GM12891 (cell line): ENCODE measurements at regions not wholly inside any gene's neighbourhood (a gene's known extent, or its start where the extent isn't known, plus 50 kb on each side); places are given as distances from the start of the nearest gene placed in this dataset.

Experiments
- PAX5 ChIP-seq: IDR thresholded peaks from 2 replicates; pipeline ENCODE4 v1.6.1; 2011; ENCODE audit warnings: low read length, moderate library complexity, mild to moderate bottlenecking; ENCODE audit not compliant: insufficient read depth, severe bottlenecking
- POLR2A ChIP-seq: IDR thresholded peaks from 2 replicates; pipeline ENCODE4 v1.6.1; 2011; ENCODE audit warnings: low read depth, low read length, control low read depth
- POLR2AphosphoS5 ChIP-seq: IDR thresholded peaks from 2 replicates; pipeline ENCODE4 v1.6.1; 2011; ENCODE audit warnings: low read depth, low read length, control low read depth
- POU2F2 ChIP-seq: IDR thresholded peaks from 2 replicates; pipeline ENCODE4 v1.6.1; 2011; ENCODE audit warnings: low read depth, mild to moderate bottlenecking, control low read depth, low read length, moderate library complexity
- SPI1 ChIP-seq: IDR thresholded peaks from 2 replicates; pipeline ENCODE4 v1.6.1; 2011; ENCODE audit warnings: low read depth, low read length, control low read depth
- TAF1 ChIP-seq: IDR thresholded peaks from 2 replicates; pipeline ENCODE4 v1.6.1; 2011; ENCODE audit warnings: low read depth, low read length, control low read depth

DNA sequence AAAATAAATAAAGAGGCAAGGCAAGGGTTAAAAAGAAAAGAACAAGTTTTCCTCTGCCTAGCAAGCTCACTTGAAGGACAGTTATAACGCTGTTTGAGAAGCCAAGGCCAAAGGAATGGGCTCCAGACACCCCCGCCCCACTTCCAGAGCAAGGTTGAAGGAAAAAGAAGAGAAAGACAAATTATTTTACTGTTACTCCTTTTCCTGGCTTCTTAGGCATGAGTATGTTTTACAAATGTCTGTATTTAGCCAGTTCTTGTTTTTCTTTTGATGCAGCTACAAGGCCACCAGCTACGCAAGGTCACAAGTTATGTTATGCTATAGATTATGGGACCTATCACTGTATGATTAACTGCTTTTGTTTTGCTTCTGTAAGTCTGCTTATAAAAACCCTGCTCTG lies 94.6 kb downstream of the ZNF22 start:
- TF ChIP-seq TAF1, result no peak
- no peak for TF ChIP-seq POLR2A
- no peak for TF ChIP-seq POLR2AphosphoS5
- no peak for TF ChIP-seq SPI1
- no peak for TF ChIP-seq PAX5
- no peak for TF ChIP-seq POU2F2
